ENCODE measurements at regions not wholly inside any gene's neighbourhood (a gene's known extent, or its start where the extent isn't known, plus 50 kb on each side); places are given as distances from the start of the nearest gene placed in this dataset.
A peak's percentile ranks its signal among the peaks of the same experiment; 100 is the strongest.

DNA sequence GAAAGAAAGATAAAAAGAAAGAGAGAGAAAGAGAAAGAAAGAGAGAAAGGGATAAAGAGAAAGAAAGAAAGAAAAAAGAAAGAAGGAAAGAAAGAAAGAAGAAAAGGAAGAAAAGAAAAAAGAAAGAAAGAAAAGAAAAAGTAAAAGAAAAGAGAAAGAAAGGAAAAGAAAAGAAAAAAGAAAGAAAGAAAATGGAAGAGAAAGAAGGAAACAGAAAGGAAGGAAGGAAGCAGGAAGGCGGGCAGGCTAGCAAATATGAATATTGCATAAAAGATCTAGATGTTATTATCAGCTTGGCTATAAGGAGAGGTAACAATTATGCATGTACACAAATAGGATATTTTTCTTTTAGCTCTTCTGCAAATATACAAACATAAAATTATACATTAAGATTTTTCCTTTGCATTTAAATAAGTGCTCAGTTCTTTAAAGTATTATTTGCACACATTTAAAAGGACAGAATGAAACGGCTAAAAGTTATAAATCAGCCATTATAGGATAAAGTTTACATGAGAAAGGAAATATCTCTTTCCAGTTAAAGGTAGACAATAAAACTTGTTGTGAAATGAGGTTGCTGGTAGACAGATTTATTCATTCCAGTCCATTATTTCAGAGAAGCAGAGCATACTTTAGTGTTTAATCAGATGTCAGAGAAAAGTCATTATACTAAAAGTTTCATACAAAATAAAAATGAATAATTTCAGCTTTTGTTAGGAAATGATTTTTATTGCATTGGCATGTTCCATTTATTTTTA, 511.4 kb downstream of the KCNJ3 start:
- Histone ChIP-seq H3K4me1 (ENCODE audit: control insufficient read depth, insufficient read depth, low read length) (no peaks in the 10 kb centered on the region), H3K4me3 (ENCODE audit: low read depth, low read length) (no peak overlapping the region), H3K27me3 (ENCODE audit: control insufficient read depth, insufficient read depth, low read length) (no peaks in the 10 kb centered on the region), H3K9me3 (ENCODE audit: control insufficient read depth, insufficient read depth, low read length) (no peaks in the 10 kb centered on the region), H3K36me3 (ENCODE audit: control insufficient read depth, insufficient read depth, low read length) (no peaks in the 10 kb centered on the region), H3K27ac (ENCODE audit: low read depth, low read length) (no peak overlapping the region)
- 100% methylated on average over 1 of the region's 2 CpGs for WGBS (ENCODE audit: insufficient coverage)
- DNase-seq (ENCODE audit: low read depth in 4 of 6, low spot score in 6 of 6), result peak in 1 of 6 donors; percentile 23

- H3K9me3 ChIP-seq (ENCODE audit: control insufficient read depth, insufficient read depth, low read length), result no peaks in the 10 kb centered on the region
- H3K4me3 ChIP-seq (ENCODE audit: low read depth, low read length), result no peak overlapping the region
- H3K27ac ChIP-seq (ENCODE audit: low read depth, low read length), result no peak overlapping the region
- no peaks in the 10 kb centered on the region for H3K27me3 ChIP-seq (ENCODE audit: control insufficient read depth, insufficient read depth, low read length)
- no peaks in the 10 kb centered on the region for H3K4me1 ChIP-seq (ENCODE audit: control insufficient read depth, insufficient read depth, low read length)
- H3K36me3 ChIP-seq (ENCODE audit: control insufficient read depth, insufficient read depth, low read length), result no peaks in the 10 kb centered on the region
- WGBS (ENCODE audit: insufficient coverage), result 33% methylated on average over 1 of the region's 1 CpG
- peak in 2 of 6 donors; percentile 18 to 24 for DNase-seq (ENCODE audit: low read depth in 4 of 6, low spot score in 6 of 6)
Measured at GRCh38 chr2:155203178-155203577, 504.7 kb downstream of the KCNJ3 start.

DNA sequence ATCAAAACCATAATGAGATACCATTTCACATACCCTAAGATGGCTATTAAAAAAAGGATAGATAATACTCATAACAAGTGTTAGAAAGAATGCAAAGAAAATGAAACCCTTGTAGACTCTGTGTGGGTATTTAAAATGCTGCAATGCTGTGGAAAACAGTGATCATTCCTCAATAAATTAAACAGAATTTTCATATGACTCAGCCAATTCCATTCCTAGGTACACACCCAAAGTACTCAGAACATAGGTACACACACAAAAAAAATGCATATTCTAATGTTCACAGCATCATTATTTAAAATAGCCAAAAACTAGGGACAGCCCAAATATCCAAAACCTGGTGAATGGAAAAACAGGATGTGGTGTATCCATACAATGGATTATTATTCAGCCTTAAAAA, 502.3 kb downstream of the KCNJ3 start:
- H3K27me3 ChIP-seq (ENCODE audit: control insufficient read depth, insufficient read depth, low read length), result no peaks in the 10 kb centered on the region
- DNase-seq (ENCODE audit: low read depth in 4 of 6, low spot score in 6 of 6), result no peak

GRCh38 chr2:155190342-155190741, 491.8 kb downstream of the KCNJ3 start:
- no peak overlapping the region for H3K4me3 ChIP-seq (ENCODE audit: low read depth, low read length)
- no peak overlapping the region for H3K27ac ChIP-seq (ENCODE audit: low read depth, low read length)
- no peaks in the 10 kb centered on the region for H3K9me3 ChIP-seq (ENCODE audit: control insufficient read depth, insufficient read depth, low read length)
- H3K36me3 ChIP-seq (ENCODE audit: control insufficient read depth, insufficient read depth, low read length), result no peaks in the 10 kb centered on the region
- no peaks in the 10 kb centered on the region for H3K27me3 ChIP-seq (ENCODE audit: control insufficient read depth, insufficient read depth, low read length)
- H3K4me1 ChIP-seq (ENCODE audit: control insufficient read depth, insufficient read depth, low read length), result no peaks in the 10 kb centered on the region
- DNase-seq (ENCODE audit: low read depth in 4 of 6, low spot score in 6 of 6), result no peak

More for the DNA sequence above, 502.3 kb downstream of the KCNJ3 start:
- Histone ChIP-seq H3K9me3 (ENCODE audit: control insufficient read depth, insufficient read depth, low read length) (no peaks in the 10 kb centered on the region), H3K27ac (ENCODE audit: low read depth, low read length) (no peak overlapping the region), H3K4me1 (ENCODE audit: control insufficient read depth, insufficient read depth, low read length) (no peaks in the 10 kb centered on the region), H3K36me3 (ENCODE audit: control insufficient read depth, insufficient read depth, low read length) (no peaks in the 10 kb centered on the region), H3K4me3 (ENCODE audit: low read depth, low read length) (no peak overlapping the region)

- Histone ChIP-seq H3K9me3 (ENCODE audit: control insufficient read depth, insufficient read depth, low read length) (no peaks in the 10 kb centered on the region), H3K36me3 (ENCODE audit: control insufficient read depth, insufficient read depth, low read length) (no peaks in the 10 kb centered on the region), H3K27ac (ENCODE audit: low read depth, low read length) (no peak overlapping the region), H3K27me3 (ENCODE audit: control insufficient read depth, insufficient read depth, low read length) (no peaks in the 10 kb centered on the region), H3K4me3 (ENCODE audit: low read depth, low read length) (no peak overlapping the region), H3K4me1 (ENCODE audit: control insufficient read depth, insufficient read depth, low read length) (no peaks in the 10 kb centered on the region)
- no CpG with 5 or more reads among the region's 3 CpGs for WGBS (ENCODE audit: insufficient coverage)
- DNase-seq (ENCODE audit: low read depth in 4 of 6, low spot score in 6 of 6), result no peak
Measured at GRCh38 chr2:155178921-155179320, 480.4 kb downstream of the KCNJ3 start.

DNA sequence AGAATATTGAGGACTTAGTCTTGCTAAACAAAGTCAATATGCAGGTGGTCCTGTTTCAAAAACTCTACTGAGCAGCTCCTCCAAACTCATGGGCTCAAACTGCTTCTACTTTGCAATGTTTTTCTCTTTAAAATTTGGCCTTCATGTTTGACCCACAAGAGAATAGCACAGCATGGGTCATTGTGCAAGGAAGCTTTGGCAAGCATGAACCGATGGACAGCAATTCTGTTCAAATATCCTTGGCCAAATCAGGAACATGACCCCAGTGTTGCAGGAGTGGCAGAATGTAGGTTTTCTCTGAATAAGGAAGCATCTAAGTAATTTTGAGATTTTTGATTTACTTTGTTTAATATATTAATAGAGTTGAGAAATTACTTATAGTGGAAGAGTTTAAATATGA, 477.9 kb downstream of the KCNJ3 start:
- Histone ChIP-seq H3K36me3 (ENCODE audit: control insufficient read depth, insufficient read depth, low read length) (no peaks in the 10 kb centered on the region), H3K27me3 (ENCODE audit: control insufficient read depth, insufficient read depth, low read length) (no peaks in the 10 kb centered on the region), H3K27ac (ENCODE audit: low read depth, low read length) (no peak overlapping the region), H3K9me3 (ENCODE audit: control insufficient read depth, insufficient read depth, low read length) (no peaks in the 10 kb centered on the region), H3K4me1 (ENCODE audit: control insufficient read depth, insufficient read depth, low read length) (no peaks in the 10 kb centered on the region), H3K4me3 (ENCODE audit: low read depth, low read length) (no peak overlapping the region)
- 57% methylated on average over 1 of the region's 1 CpG for WGBS (ENCODE audit: insufficient coverage)
- no peak for DNase-seq (ENCODE audit: low read depth in 4 of 6, low spot score in 6 of 6)

- DNase-seq (ENCODE audit: low read depth in 4 of 6, low spot score in 6 of 6), result no peak
- no peak overlapping the region for H3K27ac ChIP-seq (ENCODE audit: low read depth, low read length)
- no peaks in the 10 kb centered on the region for H3K4me1 ChIP-seq (ENCODE audit: control insufficient read depth, insufficient read depth, low read length)
- H3K27me3 ChIP-seq (ENCODE audit: control insufficient read depth, insufficient read depth, low read length), result no peaks in the 10 kb centered on the region
- no peaks in the 10 kb centered on the region for H3K9me3 ChIP-seq (ENCODE audit: control insufficient read depth, insufficient read depth, low read length)
- WGBS (ENCODE audit: insufficient coverage), result no CpG with 5 or more reads among the region's 5 CpGs
- H3K36me3 ChIP-seq (ENCODE audit: control insufficient read depth, insufficient read depth, low read length), result no peaks in the 10 kb centered on the region
- H3K4me3 ChIP-seq (ENCODE audit: low read depth, low read length), result no peak overlapping the region
Measured at GRCh38 chr2:155169317-155169716, 470.8 kb downstream of the KCNJ3 start.

- H3K4me1 ChIP-seq (ENCODE audit: control insufficient read depth, insufficient read depth, low read length), result no peaks in the 10 kb centered on the region
- no peak for DNase-seq (ENCODE audit: low read depth in 4 of 6, low spot score in 6 of 6)
- WGBS (ENCODE audit: insufficient coverage), result no CpG with 5 or more reads among the region's 1 CpG
- no peak overlapping the region for H3K27ac ChIP-seq (ENCODE audit: low read depth, low read length)
- H3K4me3 ChIP-seq (ENCODE audit: low read depth, low read length), result no peak overlapping the region
- H3K36me3 ChIP-seq (ENCODE audit: control insufficient read depth, insufficient read depth, low read length), result no peaks in the 10 kb centered on the region
- no peaks in the 10 kb centered on the region for H3K9me3 ChIP-seq (ENCODE audit: control insufficient read depth, insufficient read depth, low read length)
- no peaks in the 10 kb centered on the region for H3K27me3 ChIP-seq (ENCODE audit: control insufficient read depth, insufficient read depth, low read length)
Measured at GRCh38 chr2:155162494-155162893, 464.0 kb downstream of the KCNJ3 start.

GRCh38 chr2:155161314-155161713, 462.8 kb downstream of the KCNJ3 start:
- DNase-seq (ENCODE audit: low read depth in 4 of 6, low spot score in 6 of 6), result no peak

DNA sequence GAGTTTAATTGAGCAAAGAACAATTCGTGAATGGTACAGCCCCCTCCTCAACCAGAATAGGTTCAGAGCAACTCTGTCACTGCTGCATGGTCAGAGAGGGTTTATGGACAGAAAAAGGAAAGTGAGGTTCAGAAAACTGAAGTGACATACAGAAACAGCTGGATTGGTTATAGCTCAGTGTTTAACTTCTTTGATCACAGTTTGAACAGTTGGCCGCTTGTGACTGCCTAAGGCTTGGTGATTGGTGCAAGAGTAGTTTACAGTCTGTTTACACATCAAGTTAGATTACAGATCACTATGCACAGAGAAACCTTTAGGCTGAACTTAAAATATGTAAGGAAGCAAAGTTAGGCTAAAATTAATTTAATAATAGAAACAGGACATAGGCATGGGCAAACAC, 459.2 kb downstream of the KCNJ3 start:
- peak in 1 of 6 donors; percentile 33 for DNase-seq (ENCODE audit: low read depth in 4 of 6, low spot score in 6 of 6)

More at GRCh38 chr2:155161314-155161713, 462.8 kb downstream of the KCNJ3 start:
- no peaks in the 10 kb centered on the region for H3K9me3 ChIP-seq (ENCODE audit: control insufficient read depth, insufficient read depth, low read length)
- H3K27ac ChIP-seq (ENCODE audit: low read depth, low read length), result no peak overlapping the region
- H3K4me1 ChIP-seq (ENCODE audit: control insufficient read depth, insufficient read depth, low read length), result no peaks in the 10 kb centered on the region
- H3K27me3 ChIP-seq (ENCODE audit: control insufficient read depth, insufficient read depth, low read length), result no peaks in the 10 kb centered on the region
- H3K36me3 ChIP-seq (ENCODE audit: control insufficient read depth, insufficient read depth, low read length), result no peaks in the 10 kb centered on the region
- H3K4me3 ChIP-seq (ENCODE audit: low read depth, low read length), result no peak overlapping the region

More for the DNA sequence above, 459.2 kb downstream of the KCNJ3 start:
- no CpG with 5 or more reads among the region's 2 CpGs for WGBS (ENCODE audit: insufficient coverage)
- no peaks in the 10 kb centered on the region for H3K27me3 ChIP-seq (ENCODE audit: control insufficient read depth, insufficient read depth, low read length)
- no peaks in the 10 kb centered on the region for H3K36me3 ChIP-seq (ENCODE audit: control insufficient read depth, insufficient read depth, low read length)
- H3K4me3 ChIP-seq (ENCODE audit: low read depth, low read length), result no peak overlapping the region
- H3K4me1 ChIP-seq (ENCODE audit: control insufficient read depth, insufficient read depth, low read length), result no peaks in the 10 kb centered on the region
- H3K27ac ChIP-seq (ENCODE audit: low read depth, low read length), result no peak overlapping the region
- no peaks in the 10 kb centered on the region for H3K9me3 ChIP-seq (ENCODE audit: control insufficient read depth, insufficient read depth, low read length)
